Spleen (tissue), 11 donors: ENCODE measurements at regions not wholly inside any gene's neighbourhood (a gene's known extent, or its start where the extent isn't known, plus 50 kb on each side); places are given as distances from the start of the nearest gene placed in this dataset.

Source experiments
- DNase-seq: peaks from one replicate; pipeline ENCODE4 v3.0.0-alpha.2; 2020
- H3K27ac ChIP-seq, 8 donors: fragments of 200-600 bp; sonication (generic) in 7 of 8; 1 replicate in 4 of 8; 2 replicates in 4 of 8; pipeline versions ENCODE4 v1.5.0 to v1.8.0; 2016 to 2021; ENCODE audit warnings: inconsistent platforms in 4 of 8, mild to moderate bottlenecking in 4 of 8, moderate library complexity in 1 of 8
- H3K27me3 ChIP-seq, 7 donors: fragments of 200-600 bp; sonication (generic) in 6 of 7; replicated peaks in 1 of 7; 1 replicate in 4 of 7; 2 replicates in 3 of 7; pipeline versions ENCODE4 v1.5.0 to v1.8.0; 2016 to 2021; ENCODE audit warnings: inconsistent platforms in 3 of 7, mild to moderate bottlenecking in 1 of 7
- H3K36me3 ChIP-seq, 6 donors: fragments of 200-600 bp; sonication (generic) in 5 of 6; 1 replicate in 4 of 6; 2 replicates in 2 of 6; pipeline versions ENCODE4 v1.5.0 to v1.8.0; 2016 to 2021; ENCODE audit warnings: inconsistent platforms in 2 of 6
- H3K4me1 ChIP-seq, 6 donors: fragments of 200-600 bp; sonication (generic) in 5 of 6; 1 replicate in 3 of 6; 2 replicates in 3 of 6; pipeline versions ENCODE4 v1.5.0 to v1.8.0; 2016 to 2021; ENCODE audit warnings: inconsistent platforms in 3 of 6
- H3K4me3 ChIP-seq, 8 donors: fragments of 200-600 bp; sonication (generic) in 7 of 8; 1 replicate in 4 of 8; 2 replicates in 4 of 8; pipeline versions ENCODE4 v1.5.0 to v1.8.0; 2016 to 2021; ENCODE audit warnings: inconsistent platforms in 4 of 8, mild to moderate bottlenecking in 4 of 8, moderate library complexity in 2 of 8
- H3K9me3 ChIP-seq, 8 donors: fragments of 200-600 bp; sonication (generic) in 7 of 8; 1 replicate in 4 of 8; 2 replicates in 4 of 8; pipeline versions ENCODE4 v1.5.0 to v1.8.0; 2016 to 2021; ENCODE audit warnings: inconsistent platforms in 4 of 8
- CTCF ChIP-seq, 11 experiments: fragments of 200-600 bp in 7 of 11; fragments of 450-650 bp in 4 of 11; sonication (generic) in 4 of 11; IDR thresholded peaks in 8 of 11; conservative IDR thresholded peaks in 3 of 11; 1 replicate in 7 of 11; 2 replicates in 4 of 11; pipeline versions ENCODE4 v1.4.0 to v1.8.0; 2016 to 2021; ENCODE audit warnings: antibody characterized with exemption in 11 of 11, inconsistent platforms in 4 of 11, mild to moderate bottlenecking in 1 of 11
- POLR2A ChIP-seq, 3 donors: fragments of 450-650 bp; IDR thresholded peaks; one replicate each; pipeline ENCODE4 v1.5.1; 2017; ENCODE audit warnings: antibody characterized with exemption in 3 of 3, mild to moderate bottlenecking in 1 of 3
- POLR2AphosphoS5 ChIP-seq, 3 donors: sonication (generic); formaldehyde crosslinking; IDR thresholded peaks; one replicate each; pipeline ENCODE4 v1.5.1; 2017; ENCODE audit warnings: antibody characterized with exemption in 3 of 3
- WGBS, 5 donors: extraction: QIAGEN DNeasy Blood & Tissue Kit in 3 of 5; methylation state at CpG; one replicate each; pipeline versions ENCODE4 v1.1.5 to v1.1.7; 2013 to 2018; 5-methylcytosine and 5-hydroxymethylcytosine counted together
- intact Hi-C: fragments of 100-400 bp; cut with DNase I; formaldehyde crosslinking; loops from one replicate; pipeline ENCODE4 v1.15.0; 2023; ENCODE audit warnings: low total_unique reads
- donor health status: healthy with polysubstance abuse.
- donor health status: DM: no; HTN: no; CAD: no; lungs with moderate emphysema.
- donor health status: DM: no; HTN: no; CAD: no.
- donor health status: Bipolar disorder and iron deficiency.
- donor health status: healthy.
- donor health status: DM: no; HTN: no; CAD: no.
- donor health status: DM: yes; HTN: yes; CAD: no.

- TF ChIP-seq POLR2A (IDR thresholded peaks at IDR 0.05) (no peak), POLR2AphosphoS5 (IDR thresholded peaks at IDR 0.05) (no peak), CTCF (IDR thresholded peaks at IDR 0.05 in 8 of 11, conservative IDR thresholded peaks at IDR 0.05 in 3 of 11) (no peak)
- no peak for DNase-seq
- no peaks in the 10 kb centered on the region for H3K9me3 ChIP-seq
- H3K27ac ChIP-seq = no peak overlapping the region
- intact Hi-C loops = no loop called here
- peaks cover 0 to 14% (median 0%) of the 10 kb centered on the region in 7 donors for H3K27me3 ChIP-seq
- no peak overlapping the region for H3K4me3 ChIP-seq
- H3K4me1 ChIP-seq = peaks cover 0 to 7% (median 0%) of the 10 kb centered on the region in 6 donors
- H3K36me3 ChIP-seq = no peaks in the 10 kb centered on the region
- whole genome bisulfite sequencing, 5 donors = 88 to 94% (median 94%) methylated on average over 5 of the region's 5 CpGs
Observed at GRCh38 chr2:217703102-217703501, 299.7 kb downstream of the TNS1 start.

GRCh38 chr2:217701622-217702021 lies 301.2 kb downstream of the TNS1 start:
- Histone ChIP-seq H3K4me3 (no peak overlapping the region), H3K9me3 (no peaks in the 10 kb centered on the region), H3K27ac (no peak overlapping the region), H3K4me1 (no peaks in the 10 kb centered on the region), H3K36me3 (no peaks in the 10 kb centered on the region), H3K27me3 (peaks cover 0 to 6% (median 0%) of the 10 kb centered on the region in 7 donors)
- intact Hi-C loops = no loop called here
- DNase-seq = no peak
- 82 to 90% (median 86%) methylated on average over 5 of the region's 5 CpGs for WGBS, 5 donors
- TF ChIP-seq POLR2AphosphoS5 (IDR thresholded peaks at IDR 0.05) = no peak
- no peak for TF ChIP-seq CTCF (IDR thresholded peaks at IDR 0.05 in 8 of 11, conservative IDR thresholded peaks at IDR 0.05 in 3 of 11)
- TF ChIP-seq POLR2A (IDR thresholded peaks at IDR 0.05) = no peak

- Histone ChIP-seq H3K4me3 (no peak overlapping the region), H3K27me3 (peaks cover 0 to 6% (median 0%) of the 10 kb centered on the region in 7 donors), H3K9me3 (no peaks in the 10 kb centered on the region), H3K27ac (no peak overlapping the region), H3K36me3 (no peaks in the 10 kb centered on the region), H3K4me1 (no peaks in the 10 kb centered on the region)
- no peak for TF ChIP-seq POLR2AphosphoS5 (IDR thresholded peaks at IDR 0.05)
- WGBS, 5 donors = 74 to 94% (median 91%) methylated on average over 3 of the region's 3 CpGs
- DNase-seq = no peak
- intact Hi-C loops = no loop called here
Observed at GRCh38 chr2:217698691-217699090, 304.1 kb downstream of the TNS1 start.

- TF ChIP-seq POLR2AphosphoS5 (IDR thresholded peaks at IDR 0.05) (no peak), CTCF (IDR thresholded peaks at IDR 0.05 in 8 of 11, conservative IDR thresholded peaks at IDR 0.05 in 3 of 11) (no peak), POLR2A (IDR thresholded peaks at IDR 0.05) (no peak)
Observed at GRCh38 chr2:217695033-217695520, 307.7 kb downstream of the TNS1 start.

GRCh38 chr2:217694291-217694690 lies 308.5 kb downstream of the TNS1 start:
- DNase-seq = no peak
- intact Hi-C loops = no loop called here
- Histone ChIP-seq H3K27me3 (no peaks in the 10 kb centered on the region), H3K4me1 (no peaks in the 10 kb centered on the region), H3K9me3 (no peaks in the 10 kb centered on the region), H3K4me3 (no peak overlapping the region), H3K27ac (peak overlapping the region in 2 of 8 donors; percentile 43 to 45), H3K36me3 (no peaks in the 10 kb centered on the region)
- WGBS, 5 donors = 84 to 97% (median 96%) methylated on average over 1 of the region's 1 CpG
- no peak for TF ChIP-seq POLR2AphosphoS5 (IDR thresholded peaks at IDR 0.05)
- TF ChIP-seq CTCF (IDR thresholded peaks at IDR 0.05 in 8 of 11, conservative IDR thresholded peaks at IDR 0.05 in 3 of 11) = no peak

More at GRCh38 chr2:217695033-217695520, 307.7 kb downstream of the TNS1 start:
- 64 to 84% (median 75%) methylated on average over 3 of the region's 3 CpGs for WGBS, 5 donors
- intact Hi-C loops = no loop called here
- Histone ChIP-seq H3K27ac (peak overlapping the region in 3 of 8 donors; percentile 28 to 49 (median 45)), H3K27me3 (no peaks in the 10 kb centered on the region), H3K4me3 (no peak overlapping the region), H3K36me3 (no peaks in the 10 kb centered on the region), H3K4me1 (no peaks in the 10 kb centered on the region), H3K9me3 (no peaks in the 10 kb centered on the region)
- DNase-seq = no peak
